DND-41 (cell line): ENCODE measurements at regions not wholly inside any gene's neighbourhood (a gene's known extent, or its start where the extent isn't known, plus 50 kb on each side); places are given as distances from the start of the nearest gene placed in this dataset.

Source experiments
- EZH2 ChIP-seq: IDR thresholded peaks from 3 replicates; pipeline ENCODE4 v1.6.1; 2012; ENCODE audit warnings: borderline replicate concordance, low read depth, mild to moderate bottlenecking, moderate library complexity, low read length, inconsistent platforms; ENCODE audit not compliant: severe bottlenecking
- TF ChIP-seq, protein P1 (sequence below): IDR thresholded peaks from 2 replicates; pipeline ENCODE4 v1.5.1; 2012; ENCODE audit warnings: borderline replicate concordance, low read length, moderate library complexity, mild to moderate bottlenecking; ENCODE audit not compliant: poor library complexity, severe bottlenecking; ENCODE audit errors: extremely low read depth

DNA sequence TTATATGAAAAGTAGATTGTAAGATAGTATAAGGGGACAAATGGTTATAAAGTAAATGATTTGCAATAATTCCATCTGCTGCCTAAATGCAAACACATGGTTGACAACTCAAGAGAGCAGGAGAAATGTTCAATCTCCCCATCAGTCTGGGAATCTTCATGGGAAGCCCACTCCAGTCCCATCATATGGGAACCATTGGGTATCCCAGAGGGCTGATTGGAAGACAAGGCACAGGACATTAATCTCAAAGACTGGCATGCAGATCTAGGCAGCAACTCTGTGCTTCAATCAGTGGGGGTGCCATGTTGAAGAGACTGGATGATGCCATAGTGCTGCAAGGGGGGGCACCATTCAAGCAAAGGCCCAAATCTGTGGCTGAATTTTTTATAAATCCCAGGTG is 193.1 kb upstream of the PDE4D start:
- TF ChIP-seq, protein P1, sequence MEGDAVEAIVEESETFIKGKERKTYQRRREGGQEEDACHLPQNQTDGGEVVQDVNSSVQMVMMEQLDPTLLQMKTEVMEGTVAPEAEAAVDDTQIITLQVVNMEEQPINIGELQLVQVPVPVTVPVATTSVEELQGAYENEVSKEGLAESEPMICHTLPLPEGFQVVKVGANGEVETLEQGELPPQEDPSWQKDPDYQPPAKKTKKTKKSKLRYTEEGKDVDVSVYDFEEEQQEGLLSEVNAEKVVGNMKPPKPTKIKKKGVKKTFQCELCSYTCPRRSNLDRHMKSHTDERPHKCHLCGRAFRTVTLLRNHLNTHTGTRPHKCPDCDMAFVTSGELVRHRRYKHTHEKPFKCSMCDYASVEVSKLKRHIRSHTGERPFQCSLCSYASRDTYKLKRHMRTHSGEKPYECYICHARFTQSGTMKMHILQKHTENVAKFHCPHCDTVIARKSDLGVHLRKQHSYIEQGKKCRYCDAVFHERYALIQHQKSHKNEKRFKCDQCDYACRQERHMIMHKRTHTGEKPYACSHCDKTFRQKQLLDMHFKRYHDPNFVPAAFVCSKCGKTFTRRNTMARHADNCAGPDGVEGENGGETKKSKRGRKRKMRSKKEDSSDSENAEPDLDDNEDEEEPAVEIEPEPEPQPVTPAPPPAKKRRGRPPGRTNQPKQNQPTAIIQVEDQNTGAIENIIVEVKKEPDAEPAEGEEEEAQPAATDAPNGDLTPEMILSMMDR, result no peak
- TF ChIP-seq EZH2, result no peak
